Keratinocyte (primary cell): ENCODE measurements at regions not wholly inside any gene's neighbourhood (a gene's known extent, or its start where the extent isn't known, plus 50 kb on each side); places are given as distances from the start of the nearest gene placed in this dataset.

Source experiments
- DNase-seq: peaks from one replicate; pipeline ENCODE4 v3.0.0-alpha.2; 2011; ENCODE audit warnings: low read depth, missing footprints, low spot score
- FAIRE-seq: peaks from 2 replicates; lab custom pipeline; 2011; peaks lifted over from hg19 to GRCh38; lab: Jason Lieb, UNC
- H2AFZ ChIP-seq: 2 replicates; pipeline ENCODE4 v1.6.0; 2012; ENCODE audit warnings: low read length, control low read depth, inconsistent platforms; ENCODE audit not compliant: control insufficient read depth
- H3K27ac ChIP-seq: 2 replicates; pipeline ENCODE4 v1.5.1; 2011; ENCODE audit warnings: low read length; ENCODE audit not compliant: control insufficient read depth, insufficient read depth
- H3K27me3 ChIP-seq: 3 replicates; pipeline ENCODE4 v1.6.0; 2011; ENCODE audit warnings: low read length; ENCODE audit not compliant: control insufficient read depth, insufficient read depth; ENCODE audit errors: extremely low read depth
- H3K36me3 ChIP-seq, 2 experiments: 2 replicates in 1 of 2; 3 replicates in 1 of 2; pipeline ENCODE4 v1.5.1; 2011; ENCODE audit warnings: low read length in 2 of 2, mild to moderate bottlenecking in 1 of 2; ENCODE audit not compliant: control insufficient read depth in 2 of 2, insufficient read depth in 2 of 2; ENCODE audit errors: extremely low read depth in 1 of 2
- H3K4me1 ChIP-seq: 3 replicates; pipeline ENCODE4 v1.5.1; 2011; ENCODE audit warnings: low read length; ENCODE audit not compliant: control insufficient read depth, insufficient read depth; ENCODE audit errors: extremely low read depth
- H3K4me2 ChIP-seq: 3 replicates; pipeline ENCODE4 v1.6.0; 2011; ENCODE audit warnings: low read depth, low read length; ENCODE audit not compliant: control insufficient read depth, insufficient read depth; ENCODE audit errors: extremely low read depth
- H3K4me3 ChIP-seq, 3 experiments: fragments of 200-600 bp in 1 of 3; sonication (generic) in 1 of 3; 2 replicates in 2 of 3; 3 replicates in 1 of 3; pipeline ENCODE4 v1.5.1; 2011 to 2016; ENCODE audit warnings: low read length in 3 of 3, mild to moderate bottlenecking in 3 of 3, control low read depth in 2 of 3, inconsistent platforms in 1 of 3, low read depth in 1 of 3, mixed read lengths in 1 of 3, mixed run types in 1 of 3, moderate library complexity in 1 of 3; ENCODE audit not compliant: control insufficient read depth in 2 of 3, insufficient read depth in 2 of 3; ENCODE audit errors: extremely low read depth in 1 of 3
- H3K79me2 ChIP-seq: 2 replicates; pipeline ENCODE4 v1.6.0; 2012; ENCODE audit warnings: low read length; ENCODE audit not compliant: control insufficient read depth, insufficient read depth
- H3K9ac ChIP-seq: 3 replicates; pipeline ENCODE4 v1.6.0; 2011; ENCODE audit warnings: low read length; ENCODE audit not compliant: control insufficient read depth, insufficient read depth; ENCODE audit errors: extremely low read depth
- H3K9me1 ChIP-seq: 3 replicates; pipeline ENCODE4 v1.6.0; 2011; ENCODE audit warnings: low read length; ENCODE audit not compliant: control insufficient read depth, insufficient read depth; ENCODE audit errors: extremely low read depth
- H3K9me3 ChIP-seq: 2 replicates; pipeline ENCODE4 v1.5.1; 2012; ENCODE audit warnings: low read depth, low read length; ENCODE audit not compliant: control insufficient read depth
- H4K20me1 ChIP-seq: 3 replicates; pipeline ENCODE4 v1.6.0; 2011; ENCODE audit warnings: low read length; ENCODE audit not compliant: control insufficient read depth, insufficient read depth; ENCODE audit errors: extremely low read depth
- CTCF ChIP-seq, 3 experiments: IDR thresholded peaks in 1 of 3; conservative IDR thresholded peaks in 1 of 3; optimal IDR thresholded peaks in 1 of 3; 2 replicates in 2 of 3; 3 replicates in 1 of 3; pipeline versions ENCODE3 to v1.5.1; 2011; ENCODE audit warnings: low read length in 3 of 3, mild to moderate bottlenecking in 3 of 3, moderate library complexity in 2 of 3, control low read depth in 1 of 3, inconsistent platforms in 1 of 3; ENCODE audit not compliant: insufficient read depth in 2 of 3; ENCODE audit errors: extremely low read depth in 1 of 3
- EZH2 ChIP-seq: IDR thresholded peaks from one replicate; pipeline ENCODE4 v1.6.1; 2012; ENCODE audit warnings: inconsistent platforms, mild to moderate bottlenecking, low read length, moderate library complexity
- dilution Hi-C: fragments of 300-500 bp; cut with MboI; formaldehyde crosslinking; loops from one replicate; pipeline ENCODE4 v1.7.0; 2020; ENCODE audit warnings: low sequenced_read_pairs; ENCODE audit not compliant: extremely low pct_ligation_motif_present

- no peaks in the 10 kb centered on the region for H4K20me1 ChIP-seq
- dilution Hi-C loops: no loop called here
- H3K9me3 ChIP-seq: no peaks in the 10 kb centered on the region
- H3K4me1 ChIP-seq: no peaks in the 10 kb centered on the region
- DNase-seq (no peak), FAIRE-seq (no peak)
- no peaks in the 10 kb centered on the region for H3K9me1 ChIP-seq
- no peaks in the 10 kb centered on the region for H3K36me3 ChIP-seq
- TF ChIP-seq EZH2 (no peak), CTCF (optimal IDR thresholded peaks at IDR 0.05 in 1 of 3, IDR thresholded peaks at IDR 0.05 in 1 of 3, conservative IDR thresholded peaks at IDR 0.05 in 1 of 3; ENCODE audit: extremely low read depth in 1 of 3, insufficient read depth in 2 of 3, low read length in 3 of 3) (no peak)
- H3K9ac ChIP-seq: no peak overlapping the region
- H3K4me2 ChIP-seq: no peak overlapping the region
- H2AFZ ChIP-seq: no peak overlapping the region
- no peak overlapping the region for H3K27ac ChIP-seq
- no peaks in the 10 kb centered on the region for H3K27me3 ChIP-seq
- H3K4me3 ChIP-seq: no peak overlapping the region
- no peaks in the 10 kb centered on the region for H3K79me2 ChIP-seq
Observed at GRCh38 chr7:46839651-46840050, 742.3 kb downstream of the TNS3 start.

- H3K4me2 ChIP-seq: no peak overlapping the region
Observed at GRCh38 chr7:46838463-46838862, 743.4 kb downstream of the TNS3 start.

More at GRCh38 chr7:46838463-46838862, 743.4 kb downstream of the TNS3 start:
- dilution Hi-C loops: no loop called here
- Histone ChIP-seq H3K36me3 (no peaks in the 10 kb centered on the region), H3K4me1 (no peaks in the 10 kb centered on the region), H2AFZ (no peak overlapping the region), H3K9me3 (no peaks in the 10 kb centered on the region), H3K27me3 (no peaks in the 10 kb centered on the region), H3K9me1 (no peaks in the 10 kb centered on the region), H4K20me1 (no peaks in the 10 kb centered on the region), H3K79me2 (no peaks in the 10 kb centered on the region), H3K9ac (no peak overlapping the region), H3K27ac (no peak overlapping the region), H3K4me3 (no peak overlapping the region)
- TF ChIP-seq EZH2: no peak
- no peak for TF ChIP-seq CTCF (optimal IDR thresholded peaks at IDR 0.05 in 1 of 3, IDR thresholded peaks at IDR 0.05 in 1 of 3, conservative IDR thresholded peaks at IDR 0.05 in 1 of 3; ENCODE audit: extremely low read depth in 1 of 3, insufficient read depth in 2 of 3, low read length in 3 of 3)
- DNase-seq (no peak), FAIRE-seq (no peak)
